HepG2 (cell line): ENCODE measurements at regions not wholly inside any gene's neighbourhood (a gene's known extent, or its start where the extent isn't known, plus 50 kb on each side); places are given as distances from the start of the nearest gene placed in this dataset.

Source experiments
- ATAC-seq: fragments of 200-7000 bp; cut with Tn5 transposase; 3 replicates; pipeline ENCODE4 v1.9.1; 2020; ENCODE audit warnings: mild to moderate bottlenecking, moderate library complexity
- BruUV-seq: library from RNA; stranded (reverse); fragments of 400-500 nt; replicated peaks from 2 replicates; lab custom pipeline; 2021; lab: Mats Ljungman, UMichigan
- CTCF ChIA-PET: fragments of 300-600 bp; formaldehyde crosslinking; extraction: SDS; loops from one replicate; lab custom pipeline; 2021; ENCODE audit warnings: low total read pairs, inconsistent platforms, low intra/inter-chr PET ratio; lab: Yijun Ruan, JAX
- POLR2A ChIA-PET: fragments of 350-600 bp; sonication (Branson Sonifier 250); formaldehyde crosslinking; loops from one replicate; lab custom pipeline; 2020; ENCODE audit warnings: antibody characterized with exemption, inconsistent platforms; lab: Yijun Ruan, JAX
- DNase-seq: peaks from one replicate; pipeline ENCODE4 v3.0.0-alpha.2; 2015; ENCODE audit warnings: low spot score
- FAIRE-seq: peaks from 3 replicates; lab custom pipeline; 2011; peaks lifted over from hg19 to GRCh38; lab: Jason Lieb, UNC
- H2AFZ ChIP-seq: one replicate; pipeline ENCODE4 v1.6.1; 2011; ENCODE audit warnings: low read length, inconsistent platforms
- H3K27ac ChIP-seq: fragments of 300-600 bp; 3 replicates; pipeline ENCODE4 v1.8.0; 2011; ENCODE audit warnings: mixed run types, mild to moderate bottlenecking, mixed read lengths, low read length, inconsistent platforms; ENCODE audit not compliant: insufficient read depth; ENCODE audit errors: extremely low read length
- H3K27me3 ChIP-seq, 2 experiments: fragments of 200-600 bp in 1 of 2; 2 replicates in 1 of 2; 3 replicates in 1 of 2; pipeline versions ENCODE4 v1.6.0 to v1.8.0; 2011; ENCODE audit warnings: low read length in 2 of 2, mild to moderate bottlenecking in 2 of 2, moderate library complexity in 2 of 2, inconsistent platforms in 1 of 2; ENCODE audit not compliant: insufficient read depth in 2 of 2, control insufficient read depth in 1 of 2
- H3K36me3 ChIP-seq, 2 experiments: fragments of 200-600 bp in 1 of 2; replicated peaks in 1 of 2; 2 replicates in 1 of 2; 3 replicates in 1 of 2; pipeline versions ENCODE4 v1.5.1 to v1.8.0; 2011; ENCODE audit warnings: low read length in 2 of 2, inconsistent platforms in 1 of 2; ENCODE audit not compliant: insufficient read depth in 2 of 2, control insufficient read depth in 1 of 2
- H3K4me1 ChIP-seq: 2 replicates; pipeline ENCODE4 v1.5.1; 2012; ENCODE audit warnings: low read length, inconsistent platforms; ENCODE audit not compliant: insufficient read depth
- H3K4me2 ChIP-seq: 2 replicates; pipeline ENCODE4 v1.6.0; 2011; ENCODE audit warnings: low read depth, low read length, inconsistent platforms
- H3K4me3 ChIP-seq, 3 experiments: fragments of 200-600 bp in 1 of 3; sonication (generic), shearing (Covaris generic) in 1 of 3; replicated peaks in 1 of 3; 2 replicates each; pipeline ENCODE4 v1.5.1; 2011 to 2016; ENCODE audit warnings: low read length in 3 of 3, inconsistent platforms in 2 of 3, low read depth in 2 of 3, mild to moderate bottlenecking in 2 of 3, control low read depth in 1 of 3, mixed read lengths in 1 of 3; ENCODE audit not compliant: insufficient read depth in 1 of 3
- H3K79me2 ChIP-seq: one replicate; pipeline ENCODE4 v1.6.1; 2011; ENCODE audit warnings: low read length, inconsistent platforms; ENCODE audit not compliant: insufficient read depth
- H3K9ac ChIP-seq: 2 replicates; pipeline ENCODE4 v1.6.0; 2011; ENCODE audit warnings: mild to moderate bottlenecking, low read depth, low read length, inconsistent platforms; ENCODE audit not compliant: insufficient read depth
- H3K9me3 ChIP-seq: 2 replicates; pipeline ENCODE4 v1.5.1; 2012; ENCODE audit warnings: mild to moderate bottlenecking, low read length
- H4K20me1 ChIP-seq: 2 replicates; pipeline ENCODE4 v1.6.0; 2011; ENCODE audit warnings: inconsistent platforms, mild to moderate bottlenecking, low read length, moderate library complexity; ENCODE audit not compliant: insufficient read depth
- HES4 ChIP-seq: sonication (generic); formaldehyde crosslinking; IDR thresholded peaks from 2 replicates; pipeline ENCODE4 v1.9.0; 2021; ENCODE audit warnings: mild to moderate bottlenecking, missing genetic modification reagents, borderline replicate concordance
- HMGA1 ChIP-seq: sonication (generic); formaldehyde crosslinking; conservative IDR thresholded peaks from 2 replicates; pipeline ENCODE4 v1.4.0; 2020; ENCODE audit warnings: missing genetic modification reagents
- ISX ChIP-seq: sonication (generic); formaldehyde crosslinking; conservative IDR thresholded peaks from 2 replicates; pipeline ENCODE4 v1.5.0; 2020; ENCODE audit warnings: missing genetic modification reagents
- NR1H2 ChIP-seq: sonication (generic); formaldehyde crosslinking; IDR thresholded peaks from 2 replicates; pipeline ENCODE4 v1.8.1; 2022; ENCODE audit warnings: low read depth, missing genetic modification reagents, borderline replicate concordance
- RARG ChIP-seq: sonication (generic); formaldehyde crosslinking; IDR thresholded peaks from 2 replicates; pipeline ENCODE4 v1.4.0; 2020; ENCODE audit warnings: low read depth, mild to moderate bottlenecking, missing genetic modification reagents
- SMAD3 ChIP-seq: sonication (generic); formaldehyde crosslinking; IDR thresholded peaks from 2 replicates; pipeline ENCODE4 v1.4.0; 2020; ENCODE audit warnings: missing genetic modification reagents
- ZFP82 ChIP-seq: sonication (generic); formaldehyde crosslinking; IDR thresholded peaks from 2 replicates; pipeline ENCODE4 v1.5.1; 2020; ENCODE audit warnings: mild to moderate bottlenecking, missing genetic modification reagents, borderline replicate concordance
- ZNF232 ChIP-seq: sonication (generic); formaldehyde crosslinking; IDR thresholded peaks from 2 replicates; pipeline ENCODE4 v1.4.0; 2020; ENCODE audit warnings: missing genetic modification reagents, borderline replicate concordance
- ZNF292 ChIP-seq: sonication (generic); formaldehyde crosslinking; IDR thresholded peaks from 2 replicates; pipeline ENCODE4 v1.8.1; 2022; ENCODE audit warnings: mild to moderate bottlenecking, low read depth, missing genetic modification reagents, borderline replicate concordance
- ZNF569 ChIP-seq: sonication (generic); formaldehyde crosslinking; IDR thresholded peaks from 2 replicates; pipeline ENCODE4 v1.5.0; 2020; ENCODE audit warnings: mild to moderate bottlenecking, missing genetic modification reagents, moderate library complexity, borderline replicate concordance
- ZNF570 ChIP-seq: sonication (generic); formaldehyde crosslinking; IDR thresholded peaks from 2 replicates; pipeline ENCODE4 v1.4.0; 2020; ENCODE audit warnings: mild to moderate bottlenecking, missing genetic modification reagents, borderline replicate concordance
- whole genome bisulfite sequencing: methylation state at CpG from one replicate; pipeline ENCODE4 v1.1.6; 2017; ENCODE audit warnings: low lambda C conversion rate; 5-methylcytosine and 5-hydroxymethylcytosine counted together
- in situ Hi-C: cut with HindIII; loops from 2 replicates; pipeline ENCODE4 v1.10.0; 2017; ENCODE audit warnings: low pct_unique_long_range_greater_than_20kb; ENCODE audit not compliant: extremely low pct_ligation_motif_present
- intact Hi-C: fragments of 100-400 bp; cut with micrococcal nuclease; formaldehyde crosslinking; loops from one replicate; pipeline ENCODE4 v1.10.0; 2022; ENCODE audit not compliant: unreplicated experiment
- TF ChIP-seq, protein P1 (sequence below): sonication (generic); formaldehyde crosslinking; IDR thresholded peaks from 2 replicates; pipeline ENCODE4 v1.4.0; 2020; ENCODE audit warnings: mild to moderate bottlenecking, low read depth, missing genetic modification reagents
- TF ChIP-seq, protein P2 (sequence below): IDR thresholded peaks from 2 replicates; pipeline ENCODE4 v1.6.1; 2016; ENCODE audit warnings: missing compliant biosample characterization, missing genetic modification reagents, borderline replicate concordance
- TF ChIP-seq, protein P3 (sequence below): sonication (generic); formaldehyde crosslinking; IDR thresholded peaks from 2 replicates; pipeline ENCODE4 v1.5.0; 2020; ENCODE audit warnings: missing genetic modification reagents

DNA sequence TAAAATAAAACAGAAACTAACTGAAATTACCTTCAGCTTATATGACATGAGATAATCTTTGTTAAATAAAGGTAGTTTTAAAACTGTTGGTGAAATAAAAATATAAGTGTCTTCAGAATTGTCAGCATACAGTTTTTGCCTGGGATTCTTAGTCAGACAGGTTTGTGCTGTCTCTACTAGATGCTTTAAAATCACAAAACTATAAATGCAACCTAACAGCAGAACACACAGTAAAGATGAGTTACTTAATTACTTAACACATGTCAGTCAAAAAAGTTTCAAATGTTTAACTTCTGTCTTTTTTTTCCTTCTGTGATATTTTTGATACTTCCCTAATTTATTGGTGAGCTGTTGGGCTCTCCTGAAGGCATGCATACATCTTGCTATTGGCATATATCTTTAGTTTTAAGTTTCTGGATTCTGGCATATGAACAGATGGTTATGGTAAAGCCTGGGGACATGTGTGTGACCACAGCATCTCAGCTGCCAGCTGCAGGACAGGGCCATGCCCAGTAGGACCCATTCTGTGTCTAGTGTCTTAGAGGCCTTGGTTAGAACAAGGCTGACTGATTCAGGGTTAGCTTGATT is 231.1 kb upstream of the NUDT12 start:
- no peaks in the 10 kb centered on the region for H4K20me1 ChIP-seq
- intact Hi-C loops (no loop called here), in situ Hi-C loops (no loop called here)
- TF ChIP-seq, protein P1, sequence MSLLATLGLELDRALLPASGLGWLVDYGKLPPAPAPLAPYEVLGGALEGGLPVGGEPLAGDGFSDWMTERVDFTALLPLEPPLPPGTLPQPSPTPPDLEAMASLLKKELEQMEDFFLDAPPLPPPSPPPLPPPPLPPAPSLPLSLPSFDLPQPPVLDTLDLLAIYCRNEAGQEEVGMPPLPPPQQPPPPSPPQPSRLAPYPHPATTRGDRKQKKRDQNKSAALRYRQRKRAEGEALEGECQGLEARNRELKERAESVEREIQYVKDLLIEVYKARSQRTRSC: no peak
- no TSS peak for BruUV-seq
- CTCF ChIA-PET: no interaction called here
- no peak overlapping the region for H3K9ac ChIP-seq
- no peaks in the 10 kb centered on the region for H3K79me2 ChIP-seq
- POLR2A ChIA-PET: no interaction called here
- no peak overlapping the region for H2AFZ ChIP-seq
- no peak overlapping the region for H3K27ac ChIP-seq
- no peaks in the 10 kb centered on the region for H3K36me3 ChIP-seq
- ATAC-seq (no peak), DNase-seq (no peak), FAIRE-seq (no peak)
- H3K4me3 ChIP-seq: no peak overlapping the region
- H3K4me2 ChIP-seq: no peak overlapping the region
- H3K27me3 ChIP-seq: no peaks in the 10 kb centered on the region
- peaks cover 51% of the 10 kb centered on the region for H3K9me3 ChIP-seq
- no peaks in the 10 kb centered on the region for H3K4me1 ChIP-seq

DNA sequence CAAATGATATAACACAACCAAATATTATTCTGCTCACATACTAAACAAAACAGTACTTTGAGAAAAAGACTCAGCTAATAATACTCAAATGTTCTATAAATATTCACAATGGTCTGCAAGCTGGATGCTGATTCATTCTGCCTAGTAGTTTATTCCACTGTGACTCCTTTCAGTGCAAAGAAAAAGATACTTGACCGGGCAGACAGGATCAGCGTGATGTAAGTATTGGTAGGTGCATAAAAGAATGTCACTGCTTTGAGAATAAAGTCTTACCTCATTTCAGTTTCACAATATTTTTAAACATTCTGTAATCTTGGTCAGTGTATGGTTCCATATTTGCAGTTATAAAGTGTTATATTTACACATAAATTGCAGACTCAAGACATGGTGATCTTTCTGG is 223.0 kb upstream of the NUDT12 start:
- DNase-seq (no peak), FAIRE-seq (no peak), ATAC-seq (no peak)
- intact Hi-C loops: no loop called here
- H2AFZ ChIP-seq: no peak overlapping the region
- in situ Hi-C loops: no loop called here
- H3K4me2 ChIP-seq: no peak overlapping the region
- H3K4me3 ChIP-seq: no peak overlapping the region
- no peaks in the 10 kb centered on the region for H3K36me3 ChIP-seq
- no TSS peak for BruUV-seq
- 4% methylated on average over 2 of the region's 2 CpGs for WGBS
- no peaks in the 10 kb centered on the region for H3K79me2 ChIP-seq
- H3K9ac ChIP-seq: no peak overlapping the region
- H3K9me3 ChIP-seq: peaks cover 14% of the 10 kb centered on the region
- POLR2A ChIA-PET: no interaction called here
- H3K27me3 ChIP-seq: no peaks in the 10 kb centered on the region
- CTCF ChIA-PET: no interaction called here
- H3K27ac ChIP-seq: no peak overlapping the region
- H3K4me1 ChIP-seq: no peaks in the 10 kb centered on the region
- H4K20me1 ChIP-seq: no peaks in the 10 kb centered on the region
- TF ChIP-seq HES4 (CRISPR knock-in tag) (no peak), ISX (CRISPR knock-in tag) (no peak), ZNF232 (CRISPR knock-in tag) (no peak), ZNF570 (CRISPR knock-in tag) (no peak), RARG (no peak), NR1H2 (CRISPR knock-in tag) (no peak), ZNF292 (CRISPR knock-in tag) (no peak), ZFP82 (no peak), SMAD3 (CRISPR knock-in tag) (no peak), HMGA1 (no peak), ZNF569 (CRISPR knock-in tag) (no peak)
- TF ChIP-seq, protein P2, sequence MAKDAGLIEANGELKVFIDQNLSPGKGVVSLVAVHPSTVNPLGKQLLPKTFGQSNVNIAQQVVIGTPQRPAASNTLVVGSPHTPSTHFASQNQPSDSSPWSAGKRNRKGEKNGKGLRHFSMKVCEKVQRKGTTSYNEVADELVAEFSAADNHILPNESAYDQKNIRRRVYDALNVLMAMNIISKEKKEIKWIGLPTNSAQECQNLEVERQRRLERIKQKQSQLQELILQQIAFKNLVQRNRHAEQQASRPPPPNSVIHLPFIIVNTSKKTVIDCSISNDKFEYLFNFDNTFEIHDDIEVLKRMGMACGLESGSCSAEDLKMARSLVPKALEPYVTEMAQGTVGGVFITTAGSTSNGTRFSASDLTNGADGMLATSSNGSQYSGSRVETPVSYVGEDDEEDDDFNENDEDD (CRISPR knock-in tag): no peak
- TF ChIP-seq, protein P3, sequence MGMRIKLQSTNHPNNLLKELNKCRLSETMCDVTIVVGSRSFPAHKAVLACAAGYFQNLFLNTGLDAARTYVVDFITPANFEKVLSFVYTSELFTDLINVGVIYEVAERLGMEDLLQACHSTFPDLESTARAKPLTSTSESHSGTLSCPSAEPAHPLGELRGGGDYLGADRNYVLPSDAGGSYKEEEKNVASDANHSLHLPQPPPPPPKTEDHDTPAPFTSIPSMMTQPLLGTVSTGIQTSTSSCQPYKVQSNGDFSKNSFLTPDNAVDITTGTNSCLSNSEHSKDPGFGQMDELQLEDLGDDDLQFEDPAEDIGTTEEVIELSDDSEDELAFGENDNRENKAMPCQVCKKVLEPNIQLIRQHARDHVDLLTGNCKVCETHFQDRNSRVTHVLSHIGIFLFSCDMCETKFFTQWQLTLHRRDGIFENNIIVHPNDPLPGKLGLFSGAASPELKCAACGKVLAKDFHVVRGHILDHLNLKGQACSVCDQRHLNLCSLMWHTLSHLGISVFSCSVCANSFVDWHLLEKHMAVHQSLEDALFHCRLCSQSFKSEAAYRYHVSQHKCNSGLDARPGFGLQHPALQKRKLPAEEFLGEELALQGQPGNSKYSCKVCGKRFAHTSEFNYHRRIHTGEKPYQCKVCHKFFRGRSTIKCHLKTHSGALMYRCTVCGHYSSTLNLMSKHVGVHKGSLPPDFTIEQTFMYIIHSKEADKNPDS (CRISPR knock-in tag): no peak
